Epithelial cell of esophagus (primary cell): ENCODE measurements at regions not wholly inside any gene's neighbourhood (a gene's known extent, or its start where the extent isn't known, plus 50 kb on each side); places are given as distances from the start of the nearest gene placed in this dataset.

Source experiments
- DNase-seq: peaks from one replicate; pipeline ENCODE4 v3.0.0; 2010; ENCODE audit warnings: low read depth
- H3K4me3 ChIP-seq: 2 replicates; pipeline ENCODE4 v1.5.1; 2011; ENCODE audit warnings: mild to moderate bottlenecking, low read length, control low read depth
- CTCF ChIP-seq: IDR thresholded peaks from 2 replicates; pipeline ENCODE4 v1.5.1; 2011; ENCODE audit warnings: low read depth, mild to moderate bottlenecking, low read length, control low read depth, inconsistent platforms; ENCODE audit not compliant: insufficient read depth; ENCODE audit errors: missing control alignments

DNA sequence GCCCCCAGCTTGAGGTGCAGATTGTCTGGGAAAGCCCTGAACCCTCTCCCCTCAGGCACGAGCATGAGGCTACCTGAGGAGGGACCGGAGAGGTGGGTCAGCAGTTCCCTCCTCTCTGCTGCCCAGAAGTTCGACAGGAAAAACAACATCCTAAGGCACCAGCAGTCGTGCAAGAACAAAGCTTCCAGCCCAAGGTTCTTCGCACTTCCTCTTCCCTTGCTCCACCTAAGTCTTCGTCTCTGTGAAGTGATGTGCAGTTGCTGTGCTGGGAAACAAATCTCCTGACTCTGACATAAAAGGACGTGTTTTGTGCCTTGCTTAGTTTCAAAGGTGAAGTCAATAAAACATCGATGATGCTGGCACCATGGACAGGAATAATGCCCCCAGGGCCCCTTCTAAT lies 173.3 kb downstream of the USP12 start:
- no peak for TF ChIP-seq CTCF
- H3K4me3 ChIP-seq: no peak overlapping the region
- no peak for DNase-seq

DNA sequence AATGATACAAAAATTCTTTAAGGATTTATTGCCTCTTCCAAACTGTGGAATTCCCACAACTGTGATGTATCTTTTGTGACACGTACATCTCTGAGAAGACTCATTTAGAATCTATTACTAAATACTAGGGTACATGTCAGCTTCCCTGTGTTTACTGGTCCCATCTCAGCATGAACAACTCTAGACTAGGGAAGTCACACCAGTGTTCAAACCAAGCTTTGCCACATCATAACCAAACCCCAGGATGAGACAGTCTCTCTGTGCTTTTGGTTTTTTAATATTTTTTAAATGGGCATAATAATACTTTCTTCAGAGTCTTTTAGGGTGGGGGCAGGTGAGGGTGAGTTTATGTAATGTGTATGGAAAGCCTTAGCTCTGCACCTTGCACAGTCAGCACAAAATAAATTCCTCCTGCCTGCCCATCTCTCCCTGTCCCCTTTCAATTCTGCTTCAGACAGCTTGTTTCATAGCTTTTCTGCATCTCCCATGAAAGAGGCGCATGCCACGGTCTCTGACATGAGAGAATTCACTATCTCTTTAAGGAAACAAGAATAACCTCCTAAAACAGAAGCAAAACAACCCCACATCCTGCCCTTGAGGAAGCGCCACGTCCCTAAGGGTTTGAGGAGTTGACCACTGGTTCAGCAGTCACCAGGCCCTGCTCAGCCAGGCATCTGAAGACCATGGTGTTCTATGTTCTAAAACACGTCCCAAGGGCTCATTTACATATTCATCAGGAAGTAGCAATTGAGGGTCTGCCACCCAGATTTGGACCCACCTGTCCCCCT lies 174.5 kb downstream of the USP12 start:
- TF ChIP-seq CTCF: no peak
- H3K4me3 ChIP-seq: no peak overlapping the region
- no peak for DNase-seq

DNA sequence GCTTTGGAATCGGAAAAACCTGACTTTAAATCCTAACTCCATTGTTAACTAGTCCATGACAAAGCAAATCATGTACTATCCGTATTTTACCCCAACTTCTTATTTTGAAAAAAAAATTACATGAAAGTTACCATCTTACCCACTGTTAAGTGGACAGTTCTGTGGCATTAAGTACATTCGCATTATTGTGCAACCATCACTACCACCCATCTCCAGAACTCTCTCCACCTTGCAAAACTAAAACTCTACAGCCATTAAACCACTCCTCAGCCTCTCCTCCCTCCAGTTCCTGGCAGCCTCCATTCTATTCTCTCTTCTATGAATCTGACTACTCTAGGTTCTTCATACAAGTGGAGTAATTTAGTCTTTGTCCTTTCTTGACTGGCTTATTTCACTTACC lies 176.5 kb downstream of the USP12 start:
- no peak for TF ChIP-seq CTCF
- no peak for DNase-seq
- H3K4me3 ChIP-seq: no peak overlapping the region

DNA sequence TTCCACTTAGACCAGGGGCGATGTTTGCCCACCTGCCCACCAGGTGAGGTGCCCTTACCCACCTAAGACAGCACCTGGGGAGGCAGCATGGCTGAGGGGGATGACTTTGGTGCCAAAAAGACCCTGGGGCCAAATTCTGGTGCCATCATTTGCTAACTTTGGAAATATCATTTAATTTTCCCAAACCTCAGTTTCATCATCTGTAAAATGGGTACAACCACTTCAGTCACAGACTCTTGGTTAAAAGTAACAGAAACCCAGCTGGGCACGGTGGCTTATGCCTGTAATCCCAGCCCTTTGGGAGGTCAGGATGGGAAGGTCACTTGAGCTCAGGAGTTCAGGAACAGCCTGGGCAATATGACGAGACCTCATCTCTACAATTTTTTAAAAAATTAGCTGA lies 177.8 kb downstream of the USP12 start:
- no peak for TF ChIP-seq CTCF
- no peak for DNase-seq
- H3K4me3 ChIP-seq: no peak overlapping the region

DNA sequence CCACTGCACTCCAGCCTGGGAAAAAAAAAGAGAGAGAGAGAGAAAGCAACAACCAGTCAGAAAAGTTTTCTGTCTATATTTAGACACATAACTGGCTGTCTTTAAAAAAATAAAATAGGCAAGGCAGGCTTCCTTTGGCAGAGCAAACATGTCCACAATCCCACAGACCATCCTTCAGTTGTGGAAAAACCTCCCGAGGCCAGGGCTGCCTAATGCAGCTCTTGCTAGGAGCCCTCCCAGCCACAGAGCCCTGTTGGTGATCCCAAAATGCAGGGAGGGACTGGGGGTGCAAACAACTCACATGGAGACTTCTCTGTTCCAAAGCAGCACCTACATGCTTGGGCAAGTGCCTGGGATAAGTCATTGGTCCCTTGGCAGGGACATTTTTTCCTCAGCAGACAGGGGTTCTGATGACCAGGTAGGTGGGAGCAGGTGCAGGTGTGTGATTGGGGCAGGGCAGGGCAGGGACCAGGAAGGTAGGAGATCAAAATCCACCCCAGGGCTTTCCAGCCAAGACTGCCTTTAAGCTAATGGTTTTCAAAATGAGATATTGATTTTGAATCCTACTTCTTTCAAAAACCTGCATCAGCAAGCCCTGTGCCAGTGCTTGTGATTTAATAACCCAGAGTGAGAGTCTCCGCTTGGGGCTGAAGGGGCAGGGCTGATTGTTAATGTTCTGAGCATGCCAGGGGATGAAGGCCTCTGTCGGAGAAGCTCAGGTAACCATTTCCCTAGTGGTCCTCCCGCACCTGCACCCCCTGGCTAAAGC lies 178.5 kb downstream of the USP12 start:
- no peak for DNase-seq
- H3K4me3 ChIP-seq: no peak overlapping the region
- no peak for TF ChIP-seq CTCF

GRCh38 chr13:26991508-26992181 lies 180.0 kb downstream of the USP12 start:
- no peak overlapping the region for H3K4me3 ChIP-seq
- DNase-seq: no peak
- no peak for TF ChIP-seq CTCF
